ENCODE measurements at regions not wholly inside any gene's neighbourhood (a gene's known extent, or its start where the extent isn't known, plus 50 kb on each side); places are given as distances from the start of the nearest gene placed in this dataset.
"Not testable (repeated sequence)": the region's sequence is repeated elsewhere in the genome, so short reads cannot be mapped to it uniquely, and the experiment has no call there.

- peak; percentile 34 for DNase-seq (ENCODE audit: low read depth)
- TF ChIP-seq, protein P1, sequence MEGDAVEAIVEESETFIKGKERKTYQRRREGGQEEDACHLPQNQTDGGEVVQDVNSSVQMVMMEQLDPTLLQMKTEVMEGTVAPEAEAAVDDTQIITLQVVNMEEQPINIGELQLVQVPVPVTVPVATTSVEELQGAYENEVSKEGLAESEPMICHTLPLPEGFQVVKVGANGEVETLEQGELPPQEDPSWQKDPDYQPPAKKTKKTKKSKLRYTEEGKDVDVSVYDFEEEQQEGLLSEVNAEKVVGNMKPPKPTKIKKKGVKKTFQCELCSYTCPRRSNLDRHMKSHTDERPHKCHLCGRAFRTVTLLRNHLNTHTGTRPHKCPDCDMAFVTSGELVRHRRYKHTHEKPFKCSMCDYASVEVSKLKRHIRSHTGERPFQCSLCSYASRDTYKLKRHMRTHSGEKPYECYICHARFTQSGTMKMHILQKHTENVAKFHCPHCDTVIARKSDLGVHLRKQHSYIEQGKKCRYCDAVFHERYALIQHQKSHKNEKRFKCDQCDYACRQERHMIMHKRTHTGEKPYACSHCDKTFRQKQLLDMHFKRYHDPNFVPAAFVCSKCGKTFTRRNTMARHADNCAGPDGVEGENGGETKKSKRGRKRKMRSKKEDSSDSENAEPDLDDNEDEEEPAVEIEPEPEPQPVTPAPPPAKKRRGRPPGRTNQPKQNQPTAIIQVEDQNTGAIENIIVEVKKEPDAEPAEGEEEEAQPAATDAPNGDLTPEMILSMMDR (conservative IDR thresholded peaks at IDR 0.05; ENCODE audit: low read length): no peak
- H3K4me3 ChIP-seq (ENCODE audit: low read length): no peak overlapping the region
Measured at GRCh38 chr14:71165121-71166031, 258.1 kb downstream of the PCNX1 start.

GRCh38 chr14:71166180-71166837 is 259.1 kb downstream of the PCNX1 start:
- TF ChIP-seq, protein P1 (conservative IDR thresholded peaks at IDR 0.05; ENCODE audit: low read length): peak; percentile 96
- peak; percentile 83 for DNase-seq (ENCODE audit: low read depth)
- H3K4me3 ChIP-seq (ENCODE audit: low read length): no peak overlapping the region

DNA sequence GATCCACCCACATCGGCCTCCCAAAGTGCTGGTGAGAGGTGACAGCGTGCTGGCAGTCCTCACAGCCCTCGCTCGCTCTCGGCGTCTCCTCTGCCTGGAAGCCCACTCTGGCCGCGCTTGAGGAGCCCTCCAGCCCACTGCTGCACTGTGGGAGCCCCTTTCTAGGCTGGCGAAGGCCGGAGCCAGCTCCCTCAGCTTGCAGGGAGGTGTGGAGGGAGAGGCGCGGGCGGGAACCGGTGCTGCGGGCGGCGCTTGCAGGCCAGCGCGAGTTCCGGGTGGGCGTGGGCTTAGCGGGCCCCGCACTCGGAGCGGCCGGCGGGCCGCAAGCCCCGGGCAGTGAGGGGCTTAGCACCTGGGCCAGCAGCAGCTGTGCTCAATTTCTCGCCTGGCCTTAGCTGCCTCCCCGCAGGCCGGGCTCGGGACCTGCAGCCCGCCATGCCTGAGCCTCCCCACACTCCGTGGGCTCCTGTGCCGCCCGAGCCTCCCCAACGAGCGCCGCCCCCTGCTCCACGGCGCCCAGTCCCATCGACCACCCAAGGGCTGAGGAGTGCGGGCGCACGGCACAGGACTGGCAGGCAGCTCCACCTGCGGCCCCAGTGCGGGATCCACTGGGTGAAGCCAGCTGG is 260.2 kb downstream of the PCNX1 start:
- DNase-seq (ENCODE audit: low read depth): not testable (repeated sequence)

DNA sequence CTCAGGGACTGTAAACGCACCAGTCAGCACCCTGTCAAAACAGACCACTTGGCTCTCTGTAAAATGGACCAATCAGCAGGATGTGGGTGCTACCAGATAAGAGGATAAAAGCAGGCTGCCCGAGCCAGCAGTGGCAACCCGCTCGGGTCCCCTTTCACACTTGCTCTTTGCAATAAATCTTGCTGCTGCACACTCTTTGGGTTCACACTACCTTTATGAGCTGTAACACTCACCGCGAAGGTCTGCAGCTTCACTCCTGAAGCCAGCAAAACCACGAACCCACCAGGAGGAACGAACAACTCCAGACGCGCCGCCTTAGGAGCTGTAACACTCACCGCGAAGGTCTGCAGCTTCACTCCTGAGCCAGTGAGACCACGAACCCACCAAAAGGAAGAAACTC is 260.9 kb downstream of the PCNX1 start:
- not testable (repeated sequence) for H3K4me3 ChIP-seq (ENCODE audit: low read length)

More for the DNA sequence above, 260.2 kb downstream of the PCNX1 start:
- H3K4me3 ChIP-seq (ENCODE audit: low read length): not testable (repeated sequence)

GRCh38 chr14:71168564-71169427 is 261.5 kb downstream of the PCNX1 start:
- no peak overlapping the region for H3K4me3 ChIP-seq (ENCODE audit: low read length)
- DNase-seq (ENCODE audit: low read depth): no peak
- TF ChIP-seq, protein P1 (conservative IDR thresholded peaks at IDR 0.05; ENCODE audit: low read length): no peak

More for the DNA sequence above, 260.9 kb downstream of the PCNX1 start:
- DNase-seq (ENCODE audit: low read depth): not testable (repeated sequence)

GRCh38 chr14:71169861-71170260 is 262.6 kb downstream of the PCNX1 start:
- H3K4me3 ChIP-seq (ENCODE audit: low read length): no peak overlapping the region
- TF ChIP-seq, protein P1 (conservative IDR thresholded peaks at IDR 0.05; ENCODE audit: low read length): no peak
- DNase-seq (ENCODE audit: low read depth): no peak

GRCh38 chr14:71175491-71175890 is 268.2 kb downstream of the PCNX1 start:
- no peak for DNase-seq (ENCODE audit: low read depth)
- H3K4me3 ChIP-seq (ENCODE audit: low read length): no peak overlapping the region
- TF ChIP-seq, protein P1 (conservative IDR thresholded peaks at IDR 0.05; ENCODE audit: low read length): no peak
